ENCODE measurements at regions not wholly inside any gene's neighbourhood (a gene's known extent, or its start where the extent isn't known, plus 50 kb on each side); places are given as distances from the start of the nearest gene placed in this dataset.
"Not testable (repeated sequence)": the region's sequence is repeated elsewhere in the genome, so short reads cannot be mapped to it uniquely, and the experiment has no call there.

DNA sequence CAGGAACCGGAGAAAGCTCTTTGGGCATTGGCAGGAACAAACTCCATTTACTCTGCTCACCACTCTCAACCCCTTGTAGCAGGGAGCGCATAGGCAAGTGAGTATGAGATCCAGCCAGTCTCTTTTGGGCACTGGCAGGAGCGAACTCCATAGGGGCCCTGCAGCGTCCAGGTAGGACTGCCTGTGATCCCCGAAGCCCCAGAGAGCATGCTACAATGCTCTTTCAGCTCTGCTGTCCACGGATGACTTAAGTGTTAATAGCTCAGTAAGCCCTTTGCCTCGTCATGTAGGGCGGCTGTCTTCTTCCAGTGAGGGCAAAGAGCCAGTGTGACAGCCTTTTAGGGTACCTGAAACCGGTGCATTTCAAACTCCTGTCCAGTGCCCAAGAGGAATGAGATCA is 1525.6 kb upstream of the RAG2 start:
- no peak for DNase-seq

DNA sequence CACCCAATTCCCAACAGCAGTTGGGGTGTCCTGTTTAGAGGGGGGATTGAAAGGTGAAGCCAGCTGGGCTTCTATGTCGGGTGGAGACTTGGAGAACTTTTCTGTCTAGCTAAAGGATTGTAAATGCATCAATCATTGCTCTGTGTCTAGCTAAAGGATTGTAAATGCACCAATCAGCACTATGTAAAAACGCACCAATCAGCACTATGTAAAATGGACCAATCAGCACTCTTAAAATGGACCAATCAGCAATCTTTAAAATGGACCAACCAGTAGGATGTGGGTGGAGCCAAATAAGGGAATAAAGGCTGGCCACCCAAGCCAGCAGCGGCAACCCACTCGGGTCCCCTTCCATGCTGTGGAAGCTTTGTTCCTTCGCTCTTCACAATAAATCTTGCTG is 1518.6 kb upstream of the RAG2 start:
- not testable (repeated sequence) for DNase-seq

DNA sequence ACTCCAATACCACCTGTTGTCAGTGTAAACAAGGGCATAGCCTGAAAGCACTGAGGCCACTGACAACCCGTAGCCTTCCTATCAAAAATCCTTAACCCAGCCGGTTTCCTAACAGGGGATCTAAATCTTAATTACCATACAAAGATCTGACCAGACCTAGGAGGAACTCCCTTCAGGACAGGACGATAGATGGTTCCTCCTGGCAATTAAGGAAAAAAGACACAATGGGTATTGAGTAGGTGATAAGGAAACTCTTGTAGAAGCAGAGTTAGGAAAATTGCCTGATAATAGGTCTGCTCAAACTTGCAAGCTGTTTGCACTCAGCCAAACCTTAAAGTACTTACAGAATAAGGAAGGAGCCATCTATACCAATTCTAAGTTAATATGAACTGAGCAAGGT is 1517.3 kb upstream of the RAG2 start:
- DNase-seq = not testable (repeated sequence)

DNA sequence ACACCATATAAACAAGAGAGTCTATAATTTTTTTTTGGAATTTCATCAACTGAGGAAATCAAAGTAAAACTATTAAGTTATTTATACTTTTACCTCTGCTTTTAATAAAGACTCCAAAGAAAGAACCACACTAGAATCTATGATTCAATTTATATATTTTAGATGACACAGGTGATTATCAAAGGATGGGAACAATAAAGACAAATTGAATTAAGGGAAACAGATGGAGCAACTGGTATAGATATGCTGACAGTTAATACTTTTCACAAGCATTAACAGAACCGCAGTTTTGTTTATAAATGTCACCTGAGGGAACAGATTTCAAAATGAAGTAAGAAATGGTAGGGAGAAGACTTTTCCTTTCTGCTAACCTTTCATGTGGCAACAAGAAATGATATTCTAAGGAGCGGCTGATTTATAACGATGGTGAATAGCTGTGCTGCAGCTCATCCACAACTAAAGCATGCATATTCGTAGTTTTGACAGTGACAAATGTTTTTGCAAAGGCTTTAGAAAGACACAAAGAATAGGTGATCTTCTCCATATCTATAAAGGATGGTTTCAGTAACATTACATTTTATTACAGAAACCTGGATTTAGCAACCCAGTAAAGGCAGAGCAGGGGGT is 1502.9 kb upstream of the RAG2 start:
- no peak for DNase-seq

DNA sequence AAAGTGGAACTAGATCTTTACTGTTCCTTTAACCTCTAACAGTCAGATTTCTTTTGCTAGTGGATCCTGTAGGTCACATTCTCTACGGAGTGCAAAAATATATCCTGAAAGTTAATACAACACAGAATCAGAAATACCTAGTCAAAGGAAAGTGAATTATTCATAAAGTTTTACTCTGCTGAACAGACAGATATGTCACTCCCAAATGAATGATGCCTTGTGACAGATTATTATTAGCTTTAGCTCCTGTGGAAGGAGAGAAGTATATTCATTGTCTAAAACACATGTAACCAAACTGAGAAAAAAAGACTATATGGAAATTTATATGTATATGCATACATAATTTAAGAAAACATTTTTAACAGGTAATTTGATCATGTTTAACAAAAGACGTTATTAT is 1497.2 kb upstream of the RAG2 start:
- DNase-seq = no peak

DNA sequence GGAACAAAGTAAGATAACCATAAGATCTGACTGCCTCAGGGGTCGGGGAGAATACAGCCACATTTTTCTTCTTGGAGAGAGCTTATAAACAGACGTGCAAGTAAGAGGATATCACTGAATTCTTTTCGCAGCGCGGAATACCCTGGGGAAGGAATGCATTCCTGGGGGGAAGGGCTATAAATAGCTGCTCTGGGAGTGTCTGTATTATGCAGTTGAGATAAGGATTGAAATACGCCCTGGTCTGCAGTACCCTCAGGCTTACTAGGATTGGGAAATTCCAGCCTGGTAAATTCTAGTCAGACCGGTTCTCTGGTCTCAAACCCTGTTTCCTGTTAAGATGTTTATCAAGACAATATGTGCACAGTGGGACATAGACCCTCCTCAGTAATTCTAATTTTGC is 1491.7 kb upstream of the RAG2 start:
- no peak for DNase-seq

DNA sequence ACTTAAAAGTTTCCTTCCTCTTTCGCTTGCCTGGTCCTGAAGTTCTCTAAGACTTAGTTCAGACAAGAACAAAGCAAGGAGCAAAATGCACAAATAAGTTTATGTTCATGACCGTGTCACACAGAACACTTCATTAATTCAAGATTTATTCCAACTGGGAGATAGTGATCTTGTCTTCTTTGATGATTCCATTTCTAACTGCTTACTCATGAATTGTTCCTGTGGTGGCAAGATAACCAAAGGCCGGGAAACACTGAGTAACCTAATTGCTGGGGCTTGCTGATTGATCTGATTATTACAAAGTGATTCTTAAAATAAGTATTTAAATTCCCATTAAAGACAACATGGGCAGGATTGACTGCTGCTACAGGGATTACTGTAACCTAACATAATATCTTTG is 1462.9 kb upstream of the RAG2 start:
- no peak for DNase-seq

DNA sequence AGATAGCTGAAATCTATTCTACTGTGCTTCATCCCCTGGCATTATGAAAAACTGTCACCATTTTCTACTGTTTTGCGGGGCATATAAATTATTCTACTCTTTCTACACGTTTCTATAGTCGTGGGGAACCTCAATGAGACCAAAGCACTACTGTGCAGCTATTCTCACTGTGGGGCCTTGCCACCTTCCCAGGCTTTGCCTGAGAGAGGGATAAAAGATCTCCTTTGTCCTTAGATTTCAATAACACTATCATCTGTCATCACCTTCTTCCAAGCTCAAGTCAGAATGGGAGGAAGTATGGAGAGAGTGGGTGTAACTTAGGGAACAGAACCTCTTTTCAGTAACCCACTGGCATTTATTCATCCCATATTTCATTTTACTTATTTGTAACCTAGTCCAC is 1462.1 kb upstream of the RAG2 start:
- DNase-seq = no peak

DNA sequence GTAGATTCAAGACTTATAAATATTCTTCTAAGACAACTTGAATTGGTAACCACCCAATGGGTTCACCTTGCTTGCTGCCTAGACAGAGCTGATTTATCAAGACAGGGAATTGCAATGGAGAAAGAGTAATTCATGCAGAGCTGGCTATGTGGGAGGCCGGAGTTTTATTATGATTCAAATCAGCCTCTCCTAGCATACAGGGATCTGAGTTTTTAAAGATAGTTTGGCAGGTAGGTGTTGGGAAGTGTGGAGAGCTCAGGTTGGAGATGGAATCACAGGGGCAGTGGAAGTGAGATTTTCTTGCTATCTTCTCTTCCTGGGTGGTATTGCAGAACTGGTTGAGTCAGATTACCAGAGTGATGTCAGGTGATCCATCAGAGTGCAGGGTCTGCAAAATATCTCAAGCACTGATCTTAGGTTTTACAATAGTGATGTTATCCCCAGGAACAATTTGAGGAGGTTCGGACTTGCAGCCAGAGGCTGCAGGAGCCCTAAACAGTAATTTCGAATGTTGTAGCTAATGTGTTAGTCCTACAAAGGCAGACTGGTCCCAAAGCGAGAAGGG is 1448.6 kb upstream of the RAG2 start:
- DNase-seq = no peak

DNA sequence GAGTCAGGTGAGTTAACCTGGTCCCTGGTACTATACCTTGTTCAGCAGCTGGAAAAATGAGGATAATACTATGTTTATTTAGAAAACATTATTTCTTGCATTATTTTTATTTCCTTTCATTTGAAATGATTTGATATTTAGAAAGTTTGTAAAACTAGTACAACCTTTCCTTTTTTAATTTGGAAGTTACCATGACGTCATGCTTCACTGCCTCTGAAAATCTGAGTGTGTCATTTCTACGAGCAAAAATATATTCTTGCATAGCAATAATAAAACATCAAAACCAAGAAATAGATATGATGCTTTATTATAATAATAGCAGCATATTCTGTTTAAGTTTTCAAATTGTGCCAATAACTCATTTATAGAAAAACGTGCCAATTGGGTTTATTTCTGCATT is 1445.0 kb upstream of the RAG2 start:
- DNase-seq = no peak

DNA sequence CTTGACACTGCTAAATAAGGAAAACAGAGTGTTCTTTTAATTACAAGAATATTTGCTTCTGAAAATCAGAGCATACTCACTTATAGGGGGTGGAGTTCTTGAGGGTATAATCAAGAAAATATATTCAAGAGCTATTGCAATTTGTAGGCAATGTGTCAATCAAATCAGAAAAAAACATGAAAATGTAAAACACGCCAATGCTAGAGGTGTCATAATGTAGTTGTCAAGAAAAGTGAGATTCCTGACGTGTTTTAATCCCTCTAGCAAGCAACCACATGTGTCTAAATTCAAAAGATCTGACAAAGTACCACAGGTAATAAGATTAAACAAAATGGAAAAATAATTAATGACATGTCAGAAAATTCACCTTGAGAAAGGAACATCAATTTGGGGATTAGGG is 1440.7 kb upstream of the RAG2 start:
- no peak for DNase-seq

DNA sequence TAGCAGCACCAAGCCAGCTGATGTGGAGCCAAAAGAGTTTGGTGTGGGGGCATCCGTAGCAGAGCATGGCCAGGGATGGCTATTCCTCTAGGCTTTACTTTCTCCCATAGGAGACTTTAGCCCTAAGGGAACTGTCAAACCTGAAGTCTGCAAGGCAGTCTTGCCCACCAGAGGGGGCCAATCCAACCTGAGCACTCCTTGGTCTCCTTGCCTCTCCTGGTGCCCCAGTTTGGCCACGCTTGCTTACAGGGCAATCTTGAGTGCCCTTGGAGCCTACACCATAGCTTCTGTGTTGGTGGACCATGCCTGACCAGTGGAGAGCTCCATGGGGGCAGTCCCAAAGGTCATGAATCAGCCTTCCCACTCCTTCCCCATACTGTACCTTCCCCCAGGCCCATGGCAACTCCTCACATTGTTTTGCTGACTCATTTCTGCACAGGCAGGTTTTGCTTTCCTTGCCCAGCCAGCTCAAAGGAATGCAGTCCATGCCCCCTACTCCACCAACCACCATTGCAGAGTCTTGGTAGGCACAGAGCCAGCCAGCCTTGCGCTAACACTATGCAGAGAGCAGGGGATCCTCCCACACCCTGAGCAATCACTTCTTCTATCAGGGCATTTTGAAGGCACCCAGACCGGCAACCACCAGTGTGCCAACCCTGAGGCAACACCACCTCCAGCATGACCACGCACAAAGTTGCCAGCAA is 1421.2 kb upstream of the RAG2 start:
- no peak for DNase-seq

DNA sequence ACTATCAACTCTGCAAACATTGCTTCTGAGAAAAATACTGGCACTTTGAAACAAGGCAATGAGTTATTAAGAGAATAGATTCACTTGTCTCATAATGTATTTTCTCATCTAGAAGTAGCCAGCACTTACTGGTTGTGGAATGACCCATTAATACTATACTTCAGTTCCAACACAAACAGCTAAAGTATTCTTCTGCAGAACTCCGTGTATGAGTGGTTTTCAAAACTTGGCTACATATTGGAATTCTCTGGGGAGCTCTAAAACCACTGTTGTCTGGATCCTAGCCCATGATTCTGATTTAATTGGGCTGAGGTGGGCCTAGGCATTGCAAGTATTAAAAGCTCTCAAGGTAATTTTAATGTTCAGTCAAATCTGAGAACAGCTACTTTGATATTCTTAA is 1416.4 kb upstream of the RAG2 start:
- no peak for DNase-seq

DNA sequence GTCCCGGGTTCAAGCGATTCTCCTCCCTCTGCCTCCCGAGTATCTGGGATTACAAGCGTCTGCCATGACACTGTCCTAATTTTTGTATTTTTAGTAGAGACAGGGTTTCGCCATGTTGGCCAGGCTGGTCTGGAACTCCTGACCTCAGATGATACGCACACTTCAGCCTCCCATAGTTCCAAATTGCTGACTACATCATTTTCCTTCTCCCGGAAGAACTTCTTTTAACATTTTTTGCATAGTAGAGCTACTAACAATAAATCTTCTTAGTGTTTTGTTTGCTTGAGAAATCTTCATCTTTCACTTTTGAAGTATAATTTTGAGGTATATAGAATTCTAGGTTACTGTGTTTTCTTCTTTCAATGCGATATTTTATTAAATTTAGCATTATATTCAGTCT is 1415.1 kb upstream of the RAG2 start:
- DNase-seq = no peak

DNA sequence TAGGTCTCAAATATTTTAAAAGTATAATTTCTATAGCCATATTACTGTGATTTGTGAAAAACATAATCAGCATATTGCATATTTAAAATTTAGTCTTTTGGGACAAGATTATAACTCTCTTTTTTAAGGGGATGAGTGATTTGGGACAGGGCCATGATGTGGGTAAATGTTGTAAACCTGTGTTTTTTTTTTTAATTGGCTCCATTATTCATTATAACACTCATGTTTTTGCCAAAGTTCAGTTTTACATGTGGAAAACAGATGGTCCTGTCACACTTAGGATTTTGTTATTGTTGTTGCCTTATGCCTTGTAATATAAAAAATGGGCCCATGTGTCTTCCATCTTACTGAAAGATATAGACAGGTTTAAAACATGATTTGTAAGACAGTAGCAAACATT is 1413.5 kb upstream of the RAG2 start:
- no peak for DNase-seq

DNA sequence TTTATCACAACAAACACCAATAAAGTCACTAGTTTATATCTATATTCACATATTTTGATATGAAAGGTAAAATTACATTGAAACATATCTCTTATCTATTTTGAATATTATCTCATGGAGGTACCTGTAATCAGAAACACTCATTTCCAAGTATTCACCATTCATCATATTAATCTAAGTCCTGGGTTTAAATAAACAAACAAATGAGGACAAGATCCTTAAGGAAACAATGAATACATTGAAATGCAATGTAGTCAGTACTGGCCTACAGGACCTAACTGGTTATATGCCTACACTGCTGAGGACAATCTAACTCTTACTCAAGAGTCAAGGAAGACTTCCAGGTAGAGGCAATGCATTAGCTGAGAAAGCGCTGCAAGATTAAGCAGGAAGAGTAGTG is 1411.9 kb upstream of the RAG2 start:
- DNase-seq = no peak

DNA sequence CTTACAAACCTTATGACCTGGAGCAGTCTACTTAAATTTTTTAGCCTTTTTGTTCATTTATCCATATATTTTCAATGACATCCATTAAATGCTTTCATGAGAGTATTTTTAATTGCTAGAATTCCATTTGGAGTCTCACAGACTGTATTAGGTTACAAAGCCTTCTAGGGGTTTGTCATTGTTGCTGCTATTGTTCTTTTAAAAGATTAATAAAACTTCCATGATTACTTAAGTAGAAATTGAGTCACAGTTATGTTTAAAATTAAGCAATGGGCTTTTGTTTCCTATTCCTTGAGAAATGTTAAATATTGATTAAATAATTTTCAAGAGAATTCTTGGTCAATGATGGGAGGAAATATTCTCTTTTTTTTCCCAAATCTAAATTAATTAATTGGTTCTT is 1408.4 kb upstream of the RAG2 start:
- DNase-seq = no peak

DNA sequence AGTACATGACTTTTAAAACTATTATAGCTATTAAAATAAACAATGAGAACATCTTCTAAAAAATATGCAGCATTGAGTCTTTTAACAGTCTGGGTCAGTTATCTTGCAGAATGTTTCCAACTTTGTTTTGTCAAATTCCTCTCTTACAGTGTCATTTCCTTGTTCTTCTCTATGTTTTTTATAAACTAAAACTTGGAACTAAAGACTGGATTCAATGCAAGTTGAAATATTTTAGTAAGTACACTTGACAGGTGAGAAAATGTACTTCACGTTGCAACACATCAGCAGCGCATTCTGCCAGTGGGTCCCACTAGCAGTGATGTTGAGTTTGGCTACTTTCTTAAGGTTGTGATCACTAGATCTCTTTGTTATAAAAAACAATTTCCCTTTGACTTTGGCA is 1407.6 kb upstream of the RAG2 start:
- no peak for DNase-seq

DNA sequence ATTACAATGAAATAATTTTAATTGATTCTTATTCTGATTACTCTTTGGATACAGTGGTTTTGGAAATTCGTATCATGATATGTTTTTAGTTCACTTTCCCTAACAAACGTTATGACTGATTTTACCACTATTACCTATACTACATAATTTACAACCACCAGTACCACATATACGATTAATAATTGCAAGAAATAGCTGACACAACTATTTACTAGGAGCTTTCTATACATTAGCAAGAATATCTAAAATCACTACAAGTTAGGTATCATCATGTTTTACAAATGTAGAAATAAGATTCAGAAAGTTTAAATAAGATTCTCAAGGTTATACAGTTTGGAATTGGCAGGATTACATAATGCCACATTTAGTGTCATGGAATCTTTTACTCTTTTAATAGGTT is 1401.1 kb upstream of the RAG2 start:
- no peak for DNase-seq

DNA sequence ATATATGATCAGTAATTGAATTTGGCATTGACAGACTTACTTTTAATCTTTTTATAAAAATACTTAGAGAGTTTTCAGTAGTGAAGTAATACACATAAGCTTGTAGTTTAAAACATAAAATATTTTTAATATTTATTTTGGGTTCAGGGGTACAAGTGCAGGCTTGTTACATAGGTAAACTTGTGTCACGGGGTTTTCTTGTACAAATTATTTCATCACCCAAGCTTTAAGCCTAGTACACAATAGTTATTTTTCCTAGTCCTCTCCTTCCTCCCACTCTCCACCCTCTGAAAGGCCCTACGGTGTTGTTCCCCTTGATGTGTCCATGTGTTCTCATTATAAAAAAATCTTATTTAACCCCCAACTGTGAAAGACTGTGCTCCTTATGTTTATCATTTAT is 1397.8 kb upstream of the RAG2 start:
- no peak for DNase-seq

DNA sequence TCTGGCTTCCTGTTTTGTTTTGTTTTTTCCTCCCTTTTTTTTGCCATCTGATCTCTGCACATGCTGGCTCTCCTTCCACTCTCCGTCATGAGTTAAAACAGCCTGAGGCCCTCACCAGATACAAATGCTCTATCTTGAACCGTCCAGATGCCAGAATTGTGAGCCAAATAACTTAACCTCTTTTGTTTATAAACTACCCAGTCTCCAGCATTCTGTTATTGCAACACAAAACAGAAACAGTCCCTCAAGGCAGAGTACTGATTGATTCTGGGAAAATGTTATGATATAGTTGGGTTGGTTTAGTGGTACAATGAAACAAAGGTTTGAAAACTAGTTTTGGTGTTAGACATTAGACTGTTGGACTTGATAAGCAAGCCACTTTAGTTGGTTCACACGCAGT is 1390.0 kb upstream of the RAG2 start:
- DNase-seq = no peak

DNA sequence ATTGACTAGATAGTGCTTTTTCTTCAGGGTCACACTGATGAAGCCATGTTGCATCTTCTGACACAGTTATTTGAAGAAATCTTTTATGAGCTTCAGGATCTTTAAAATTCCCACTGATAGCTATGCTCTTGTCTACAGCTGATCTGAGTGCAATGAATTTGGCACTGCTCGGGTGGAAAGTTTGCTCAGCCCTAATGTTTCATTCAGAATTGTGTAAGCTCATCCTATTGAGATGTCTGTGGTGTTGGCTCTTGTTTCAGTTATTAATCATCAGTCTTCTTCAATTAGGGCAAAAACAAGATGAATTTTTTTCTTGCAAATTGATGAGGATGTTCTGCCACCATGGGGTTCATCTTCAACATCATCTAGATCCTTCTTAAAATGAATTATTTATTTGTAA is 1387.0 kb upstream of the RAG2 start:
- no peak for DNase-seq

DNA sequence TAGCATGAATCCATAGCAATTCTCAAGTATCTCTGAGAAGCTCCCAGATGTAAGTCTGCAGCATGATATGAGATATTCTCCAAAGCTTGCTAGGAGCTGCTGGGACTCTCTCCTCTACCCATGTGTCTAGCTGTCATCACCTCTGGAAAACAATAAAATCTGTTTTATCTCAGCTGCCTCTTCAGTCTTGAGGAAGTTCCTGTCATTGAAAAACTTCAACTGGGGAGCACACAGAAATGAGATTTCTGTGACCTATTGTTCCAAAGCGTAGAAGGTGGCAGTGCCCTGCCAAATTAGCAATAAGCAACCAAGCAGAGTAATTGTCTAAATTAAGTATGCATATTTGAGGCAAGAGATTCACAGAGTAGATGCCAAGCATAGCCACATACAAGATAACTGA is 1380.6 kb upstream of the RAG2 start:
- no peak for DNase-seq

DNA sequence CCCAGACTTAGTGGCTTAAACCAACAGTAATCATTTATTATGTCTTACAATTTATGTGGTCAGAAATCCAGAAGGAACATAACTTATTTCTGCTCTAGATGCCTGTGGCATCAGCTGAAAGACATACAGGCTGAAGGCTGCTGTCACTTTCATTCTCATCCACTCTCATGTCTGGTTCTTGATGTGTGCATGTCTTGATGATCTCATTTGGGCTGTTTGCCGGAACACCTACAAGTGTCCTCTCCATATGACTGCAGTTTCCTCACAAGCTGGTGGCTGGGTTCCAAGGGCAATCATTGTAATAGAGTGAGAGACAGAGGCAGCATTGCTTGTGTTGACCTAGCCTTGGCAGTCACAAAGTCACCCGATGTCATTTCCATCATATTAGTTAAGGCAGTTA is 1375.9 kb upstream of the RAG2 start:
- no peak for DNase-seq

DNA sequence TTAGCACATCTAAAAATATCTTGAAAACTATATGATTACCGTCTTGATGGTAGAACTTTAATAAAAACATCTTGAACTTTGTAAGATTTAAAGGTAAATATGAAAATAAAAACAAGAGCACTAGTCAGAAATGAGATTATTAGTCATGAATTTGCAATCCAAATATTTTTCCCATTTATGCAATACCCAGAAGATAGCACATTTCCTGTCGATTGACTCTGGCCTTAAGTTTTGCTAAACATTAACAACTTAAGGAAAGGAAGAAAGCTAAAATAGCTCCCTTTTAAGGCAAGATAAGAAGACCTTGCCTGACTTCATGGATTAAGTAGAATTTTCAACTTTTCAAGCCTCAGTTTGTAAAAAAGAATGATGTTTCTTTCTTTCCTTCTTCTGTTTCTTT is 1374.7 kb upstream of the RAG2 start:
- no peak for DNase-seq
